Ovary (tissue), 3 donors: ENCODE measurements at regions not wholly inside any gene's neighbourhood (a gene's known extent, or its start where the extent isn't known, plus 50 kb on each side); places are given as distances from the start of the nearest gene placed in this dataset.

Experiments
- POLR2A ChIP-seq: fragments of 450-650 bp; IDR thresholded peaks from one replicate; pipeline ENCODE4 v1.6.1; 2017; ENCODE audit warnings: antibody characterized with exemption, mild to moderate bottlenecking, moderate library complexity
- TF ChIP-seq, protein P1 (sequence below), 3 donors: fragments of 450-650 bp in 2 of 3; fragments of 200-600 bp in 1 of 3; IDR thresholded peaks; one replicate each; pipeline versions ENCODE4 v1.5.1 to v1.8.0; 2016 to 2022; ENCODE audit warnings: antibody characterized with exemption in 3 of 3, mild to moderate bottlenecking in 1 of 3
- donor health status: DM: no; HTN: no; CAD: no.

GRCh38 chr9:120261419-120261818, 318.5 kb downstream of the CDK5RAP2 start:
- TF ChIP-seq, protein P1, sequence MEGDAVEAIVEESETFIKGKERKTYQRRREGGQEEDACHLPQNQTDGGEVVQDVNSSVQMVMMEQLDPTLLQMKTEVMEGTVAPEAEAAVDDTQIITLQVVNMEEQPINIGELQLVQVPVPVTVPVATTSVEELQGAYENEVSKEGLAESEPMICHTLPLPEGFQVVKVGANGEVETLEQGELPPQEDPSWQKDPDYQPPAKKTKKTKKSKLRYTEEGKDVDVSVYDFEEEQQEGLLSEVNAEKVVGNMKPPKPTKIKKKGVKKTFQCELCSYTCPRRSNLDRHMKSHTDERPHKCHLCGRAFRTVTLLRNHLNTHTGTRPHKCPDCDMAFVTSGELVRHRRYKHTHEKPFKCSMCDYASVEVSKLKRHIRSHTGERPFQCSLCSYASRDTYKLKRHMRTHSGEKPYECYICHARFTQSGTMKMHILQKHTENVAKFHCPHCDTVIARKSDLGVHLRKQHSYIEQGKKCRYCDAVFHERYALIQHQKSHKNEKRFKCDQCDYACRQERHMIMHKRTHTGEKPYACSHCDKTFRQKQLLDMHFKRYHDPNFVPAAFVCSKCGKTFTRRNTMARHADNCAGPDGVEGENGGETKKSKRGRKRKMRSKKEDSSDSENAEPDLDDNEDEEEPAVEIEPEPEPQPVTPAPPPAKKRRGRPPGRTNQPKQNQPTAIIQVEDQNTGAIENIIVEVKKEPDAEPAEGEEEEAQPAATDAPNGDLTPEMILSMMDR (IDR thresholded peaks at IDR 0.05), result no peak
- no peak for TF ChIP-seq POLR2A
